Keratinocyte (primary cell): ENCODE measurements at regions not wholly inside any gene's neighbourhood (a gene's known extent, or its start where the extent isn't known, plus 50 kb on each side); places are given as distances from the start of the nearest gene placed in this dataset.

Source experiments
- DNase-seq: peaks from one replicate; pipeline ENCODE4 v3.0.0-alpha.2; 2011; ENCODE audit warnings: low read depth, missing footprints, low spot score
- FAIRE-seq: peaks from 2 replicates; lab custom pipeline; 2011; peaks lifted over from hg19 to GRCh38; lab: Jason Lieb, UNC
- H2AFZ ChIP-seq: 2 replicates; pipeline ENCODE4 v1.6.0; 2012; ENCODE audit warnings: low read length, control low read depth, inconsistent platforms; ENCODE audit not compliant: control insufficient read depth
- H3K27ac ChIP-seq: 2 replicates; pipeline ENCODE4 v1.5.1; 2011; ENCODE audit warnings: low read length; ENCODE audit not compliant: control insufficient read depth, insufficient read depth
- H3K27me3 ChIP-seq: 3 replicates; pipeline ENCODE4 v1.6.0; 2011; ENCODE audit warnings: low read length; ENCODE audit not compliant: control insufficient read depth, insufficient read depth; ENCODE audit errors: extremely low read depth
- H3K36me3 ChIP-seq, 2 experiments: 2 replicates in 1 of 2; 3 replicates in 1 of 2; pipeline ENCODE4 v1.5.1; 2011; ENCODE audit warnings: low read length in 2 of 2, mild to moderate bottlenecking in 1 of 2; ENCODE audit not compliant: control insufficient read depth in 2 of 2, insufficient read depth in 2 of 2; ENCODE audit errors: extremely low read depth in 1 of 2
- H3K4me1 ChIP-seq: 3 replicates; pipeline ENCODE4 v1.5.1; 2011; ENCODE audit warnings: low read length; ENCODE audit not compliant: control insufficient read depth, insufficient read depth; ENCODE audit errors: extremely low read depth
- H3K4me2 ChIP-seq: 3 replicates; pipeline ENCODE4 v1.6.0; 2011; ENCODE audit warnings: low read depth, low read length; ENCODE audit not compliant: control insufficient read depth, insufficient read depth; ENCODE audit errors: extremely low read depth
- H3K4me3 ChIP-seq, 3 experiments: fragments of 200-600 bp in 1 of 3; sonication (generic) in 1 of 3; 2 replicates in 2 of 3; 3 replicates in 1 of 3; pipeline ENCODE4 v1.5.1; 2011 to 2016; ENCODE audit warnings: low read length in 3 of 3, mild to moderate bottlenecking in 3 of 3, control low read depth in 2 of 3, inconsistent platforms in 1 of 3, low read depth in 1 of 3, mixed read lengths in 1 of 3, mixed run types in 1 of 3, moderate library complexity in 1 of 3; ENCODE audit not compliant: control insufficient read depth in 2 of 3, insufficient read depth in 2 of 3; ENCODE audit errors: extremely low read depth in 1 of 3
- H3K79me2 ChIP-seq: 2 replicates; pipeline ENCODE4 v1.6.0; 2012; ENCODE audit warnings: low read length; ENCODE audit not compliant: control insufficient read depth, insufficient read depth
- H3K9ac ChIP-seq: 3 replicates; pipeline ENCODE4 v1.6.0; 2011; ENCODE audit warnings: low read length; ENCODE audit not compliant: control insufficient read depth, insufficient read depth; ENCODE audit errors: extremely low read depth
- H3K9me1 ChIP-seq: 3 replicates; pipeline ENCODE4 v1.6.0; 2011; ENCODE audit warnings: low read length; ENCODE audit not compliant: control insufficient read depth, insufficient read depth; ENCODE audit errors: extremely low read depth
- H3K9me3 ChIP-seq: 2 replicates; pipeline ENCODE4 v1.5.1; 2012; ENCODE audit warnings: low read depth, low read length; ENCODE audit not compliant: control insufficient read depth
- H4K20me1 ChIP-seq: 3 replicates; pipeline ENCODE4 v1.6.0; 2011; ENCODE audit warnings: low read length; ENCODE audit not compliant: control insufficient read depth, insufficient read depth; ENCODE audit errors: extremely low read depth
- EZH2 ChIP-seq: IDR thresholded peaks from one replicate; pipeline ENCODE4 v1.6.1; 2012; ENCODE audit warnings: inconsistent platforms, mild to moderate bottlenecking, low read length, moderate library complexity
- dilution Hi-C: fragments of 300-500 bp; cut with MboI; formaldehyde crosslinking; loops from one replicate; pipeline ENCODE4 v1.7.0; 2020; ENCODE audit warnings: low sequenced_read_pairs; ENCODE audit not compliant: extremely low pct_ligation_motif_present
- TF ChIP-seq, protein P1 (sequence below), 3 experiments: IDR thresholded peaks in 1 of 3; conservative IDR thresholded peaks in 1 of 3; optimal IDR thresholded peaks in 1 of 3; 2 replicates in 2 of 3; 3 replicates in 1 of 3; pipeline versions ENCODE3 to v1.5.1; 2011; ENCODE audit warnings: low read length in 3 of 3, mild to moderate bottlenecking in 3 of 3, moderate library complexity in 2 of 3, control low read depth in 1 of 3, inconsistent platforms in 1 of 3; ENCODE audit not compliant: insufficient read depth in 2 of 3; ENCODE audit errors: extremely low read depth in 1 of 3

DNA sequence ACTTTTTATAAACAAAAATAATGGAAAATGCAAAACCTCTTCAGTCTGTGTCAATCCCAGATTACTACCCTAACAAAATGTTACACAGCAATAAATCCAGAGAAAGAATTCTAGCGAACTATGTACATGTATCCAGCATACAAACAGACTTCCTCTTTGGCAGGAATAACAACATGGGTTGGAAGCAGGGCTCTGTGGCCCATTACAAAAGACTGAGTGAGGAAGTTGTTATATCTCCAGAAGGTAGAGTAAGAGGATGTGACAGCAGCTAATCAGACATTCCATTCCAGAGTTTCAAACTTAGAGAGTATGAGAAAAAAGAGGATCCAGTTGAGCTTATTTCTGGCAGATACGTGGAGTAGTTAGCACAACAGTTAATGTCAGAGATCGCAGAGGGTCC lies 294.0 kb upstream of the PLSCR5 start:
- Histone ChIP-seq H4K20me1 (no peaks in the 10 kb centered on the region), H3K9ac (no peak overlapping the region), H3K4me1 (no peaks in the 10 kb centered on the region), H3K27ac (no peak overlapping the region), H2AFZ (no peak overlapping the region), H3K9me1 (no peaks in the 10 kb centered on the region), H3K36me3 (no peaks in the 10 kb centered on the region), H3K4me3 (no peak overlapping the region), H3K4me2 (no peak overlapping the region), H3K9me3 (no peaks in the 10 kb centered on the region), H3K79me2 (no peaks in the 10 kb centered on the region), H3K27me3 (no peaks in the 10 kb centered on the region)
- no peak for TF ChIP-seq EZH2
- TF ChIP-seq, protein P1, sequence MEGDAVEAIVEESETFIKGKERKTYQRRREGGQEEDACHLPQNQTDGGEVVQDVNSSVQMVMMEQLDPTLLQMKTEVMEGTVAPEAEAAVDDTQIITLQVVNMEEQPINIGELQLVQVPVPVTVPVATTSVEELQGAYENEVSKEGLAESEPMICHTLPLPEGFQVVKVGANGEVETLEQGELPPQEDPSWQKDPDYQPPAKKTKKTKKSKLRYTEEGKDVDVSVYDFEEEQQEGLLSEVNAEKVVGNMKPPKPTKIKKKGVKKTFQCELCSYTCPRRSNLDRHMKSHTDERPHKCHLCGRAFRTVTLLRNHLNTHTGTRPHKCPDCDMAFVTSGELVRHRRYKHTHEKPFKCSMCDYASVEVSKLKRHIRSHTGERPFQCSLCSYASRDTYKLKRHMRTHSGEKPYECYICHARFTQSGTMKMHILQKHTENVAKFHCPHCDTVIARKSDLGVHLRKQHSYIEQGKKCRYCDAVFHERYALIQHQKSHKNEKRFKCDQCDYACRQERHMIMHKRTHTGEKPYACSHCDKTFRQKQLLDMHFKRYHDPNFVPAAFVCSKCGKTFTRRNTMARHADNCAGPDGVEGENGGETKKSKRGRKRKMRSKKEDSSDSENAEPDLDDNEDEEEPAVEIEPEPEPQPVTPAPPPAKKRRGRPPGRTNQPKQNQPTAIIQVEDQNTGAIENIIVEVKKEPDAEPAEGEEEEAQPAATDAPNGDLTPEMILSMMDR (optimal IDR thresholded peaks at IDR 0.05 in 1 of 3, IDR thresholded peaks at IDR 0.05 in 1 of 3, conservative IDR thresholded peaks at IDR 0.05 in 1 of 3; ENCODE audit: extremely low read depth in 1 of 3, insufficient read depth in 2 of 3, low read length in 3 of 3) = no peak
- DNase-seq (no peak), FAIRE-seq (no peak)
- dilution Hi-C loops = no loop called here

DNA sequence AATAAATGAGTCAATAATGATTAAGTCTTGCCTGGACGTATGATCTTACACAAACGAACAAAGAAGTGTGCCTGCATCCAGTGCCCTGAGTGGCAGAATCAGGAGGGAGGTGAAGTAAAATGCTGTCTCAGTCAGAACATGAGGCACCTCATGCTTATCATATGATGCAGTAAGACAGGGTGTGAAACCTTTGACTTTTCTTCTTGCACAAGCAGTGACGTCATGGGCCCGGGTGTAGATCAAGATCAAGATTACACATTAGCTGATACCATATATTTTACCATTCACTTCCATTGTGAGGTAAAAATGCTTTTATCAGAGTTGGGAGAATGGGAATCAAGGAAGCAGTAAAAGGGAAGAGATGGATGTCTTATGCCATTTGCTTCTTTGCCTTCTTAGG lies 291.6 kb upstream of the PLSCR5 start:
- no peak for DNase-seq
- H2AFZ ChIP-seq = no peak overlapping the region

More for the DNA sequence above, 291.6 kb upstream of the PLSCR5 start:
- H3K79me2 ChIP-seq = no peaks in the 10 kb centered on the region
- FAIRE-seq = no peak
- H3K27me3 ChIP-seq = no peaks in the 10 kb centered on the region
- no peak overlapping the region for H3K4me2 ChIP-seq
- H3K27ac ChIP-seq = no peak overlapping the region
- no peaks in the 10 kb centered on the region for H3K4me1 ChIP-seq
- H3K9ac ChIP-seq = no peak overlapping the region
- no peaks in the 10 kb centered on the region for H4K20me1 ChIP-seq
- no peaks in the 10 kb centered on the region for H3K36me3 ChIP-seq
- H3K4me3 ChIP-seq = no peak overlapping the region
- dilution Hi-C loops = no loop called here
- H3K9me3 ChIP-seq = no peaks in the 10 kb centered on the region
- TF ChIP-seq EZH2 = no peak
- TF ChIP-seq, protein P1 (optimal IDR thresholded peaks at IDR 0.05 in 1 of 3, IDR thresholded peaks at IDR 0.05 in 1 of 3, conservative IDR thresholded peaks at IDR 0.05 in 1 of 3; ENCODE audit: extremely low read depth in 1 of 3, insufficient read depth in 2 of 3, low read length in 3 of 3) = no peak
- no peaks in the 10 kb centered on the region for H3K9me1 ChIP-seq
